ENCODE measurements at regions not wholly inside any gene's neighbourhood (a gene's known extent, or its start where the extent isn't known, plus 50 kb on each side); places are given as distances from the start of the nearest gene placed in this dataset.
"Not testable (repeated sequence)": the region's sequence is repeated elsewhere in the genome, so short reads cannot be mapped to it uniquely, and the experiment has no call there.

- H3K4me3 Mint-ChIP-seq = no peak overlapping the region
- peaks cover 7% of the 10 kb centered on the region for H3K9me3 Mint-ChIP-seq
- DNase-seq = no peak
- H3K36me3 Mint-ChIP-seq = peaks cover 5% of the 10 kb centered on the region
- H3K27me3 Mint-ChIP-seq = no peaks in the 10 kb centered on the region
- H3K4me1 Mint-ChIP-seq = peaks cover 33% of the 10 kb centered on the region
- peak overlapping the region; percentile 38 for H3K27ac Mint-ChIP-seq
- CTCF ChIA-PET = interaction anchor here (1.0 to 4.3 kb wide), 7 partner anchors 9 to 129 kb away, joined by 4 to 21 read pairs (median 7); partner anchors contain the start of gene TNFAIP3
Measured at GRCh38 chr6:137810554-137811120, 56.4 kb upstream of the TNFAIP3 start.

- H3K27ac Mint-ChIP-seq = peak overlapping the region; percentile 61
- CTCF ChIA-PET = interaction anchor here (0.9 to 4.3 kb wide), 8 partner anchors 10 to 128 kb away, joined by 3 to 21 read pairs (median 6); partner anchors contain the start of gene TNFAIP3
- H3K27me3 Mint-ChIP-seq = no peaks in the 10 kb centered on the region
- peaks cover 40% of the 10 kb centered on the region for H3K4me1 Mint-ChIP-seq
- peaks cover 7% of the 10 kb centered on the region for H3K9me3 Mint-ChIP-seq
- peaks cover 5% of the 10 kb centered on the region for H3K36me3 Mint-ChIP-seq
- DNase-seq = peak; percentile 78
- peak overlapping the region; percentile 14 for H3K4me3 Mint-ChIP-seq
Measured at GRCh38 chr6:137811121-137811915, 55.7 kb upstream of the TNFAIP3 start.

GRCh38 chr6:137811916-137812553 lies 55.0 kb upstream of the TNFAIP3 start:
- H3K9me3 Mint-ChIP-seq = peaks cover 5% of the 10 kb centered on the region
- peaks cover 4% of the 10 kb centered on the region for H3K36me3 Mint-ChIP-seq
- no peak for DNase-seq
- CTCF ChIA-PET = interaction anchor here (0.9 to 4.3 kb wide), 8 partner anchors 11 to 128 kb away, joined by 3 to 21 read pairs (median 6); partner anchors contain the start of gene TNFAIP3
- no peak overlapping the region for H3K4me3 Mint-ChIP-seq
- peak overlapping the region; percentile 61 for H3K27ac Mint-ChIP-seq
- peaks cover 45% of the 10 kb centered on the region for H3K4me1 Mint-ChIP-seq
- no peaks in the 10 kb centered on the region for H3K27me3 Mint-ChIP-seq

GRCh38 chr6:137813308-137813970 lies 53.6 kb upstream of the TNFAIP3 start:
- H3K27ac Mint-ChIP-seq = no peak overlapping the region

GRCh38 chr6:137814030-137814429 lies 53.0 kb upstream of the TNFAIP3 start:
- H3K36me3 Mint-ChIP-seq, H3K27ac Mint-ChIP-seq, H3K9me3 Mint-ChIP-seq, H3K27me3 Mint-ChIP-seq, H3K4me3 Mint-ChIP-seq, DNase-seq: not testable (repeated sequence)
- H3K4me1 Mint-ChIP-seq = peaks cover 54% of the 10 kb centered on the region
- CTCF ChIA-PET = interaction anchor here (1.1 kb wide), 1 partner anchor 15 kb away, joined by 7 read pairs; no protein-coding TSS in a partner anchor

More at GRCh38 chr6:137813308-137813970, 53.6 kb upstream of the TNFAIP3 start:
- Mint-ChIP-seq H3K4me1 (peaks cover 49% of the 10 kb centered on the region), H3K9me3 (peaks cover 1% of the 10 kb centered on the region), H3K36me3 (no peaks in the 10 kb centered on the region), H3K27me3 (no peaks in the 10 kb centered on the region), H3K4me3 (no peak overlapping the region)
- CTCF ChIA-PET = interaction anchor here (1.1 kb wide), 1 partner anchor 14 kb away, joined by 7 read pairs; no protein-coding TSS in a partner anchor
- DNase-seq = no peak

- H3K27me3 Mint-ChIP-seq = no peaks in the 10 kb centered on the region
- DNase-seq = no peak
- no peak overlapping the region for H3K4me3 Mint-ChIP-seq
- H3K4me1 Mint-ChIP-seq = peaks cover 59% of the 10 kb centered on the region
- CTCF ChIA-PET = interaction anchor here (0.7 kb wide), 1 partner anchor 17 kb away, joined by 4 read pairs; no protein-coding TSS in a partner anchor
- peak overlapping the region; percentile 76 for H3K27ac Mint-ChIP-seq
- H3K9me3 Mint-ChIP-seq = peaks cover 1% of the 10 kb centered on the region
- no peaks in the 10 kb centered on the region for H3K36me3 Mint-ChIP-seq
Measured at GRCh38 chr6:137815692-137816091, 51.4 kb upstream of the TNFAIP3 start.

- Mint-ChIP-seq H3K4me3 (no peak overlapping the region), H3K27me3 (no peaks in the 10 kb centered on the region), H3K36me3 (no peaks in the 10 kb centered on the region), H3K4me1 (peaks cover 57% of the 10 kb centered on the region), H3K27ac (peak overlapping the region; percentile 76), H3K9me3 (peaks cover 1% of the 10 kb centered on the region)
- DNase-seq = peak; percentile 33
- CTCF ChIA-PET = interaction anchor here (0.7 to 1.0 kb wide), 2 partner anchors 16 to 17 kb away, joined by 3 to 4 read pairs; no protein-coding TSS in a partner anchor
Measured at GRCh38 chr6:137816133-137816579, 50.9 kb upstream of the TNFAIP3 start.

- H3K4me3 Mint-ChIP-seq = no peak overlapping the region
- H3K27ac Mint-ChIP-seq = no peak overlapping the region
- peaks cover 57% of the 10 kb centered on the region for H3K4me1 Mint-ChIP-seq
- peaks cover 1% of the 10 kb centered on the region for H3K9me3 Mint-ChIP-seq
- CTCF ChIA-PET = interaction anchor here (1.0 kb wide), 1 partner anchor 17 kb away, joined by 3 read pairs; no protein-coding TSS in a partner anchor
- H3K27me3 Mint-ChIP-seq = no peaks in the 10 kb centered on the region
- DNase-seq = no peak
- no peaks in the 10 kb centered on the region for H3K36me3 Mint-ChIP-seq
Measured at GRCh38 chr6:137816688-137817618, 50.1 kb upstream of the TNFAIP3 start.
